ENCODE measurements at regions not wholly inside any gene's neighbourhood (a gene's known extent, or its start where the extent isn't known, plus 50 kb on each side); places are given as distances from the start of the nearest gene placed in this dataset.

- H3K36me3 ChIP-seq: no peaks in the 10 kb centered on the region
- no peaks in the 10 kb centered on the region for H3K27me3 ChIP-seq
- H3K4me3 ChIP-seq: no peak overlapping the region
- intact Hi-C loops (cut with DNase I): no loop called here
- no peak for DNase-seq
- no peak overlapping the region for H3K9ac ChIP-seq (ENCODE audit: low read depth in 2 of 2, low read length in 2 of 2)
- H3K27ac ChIP-seq: no peak overlapping the region
- no peak for TF ChIP-seq CTCF (IDR thresholded peaks at IDR 0.05)
- H3K4me1 ChIP-seq: no peaks in the 10 kb centered on the region
- H3K9me3 ChIP-seq: no peaks in the 10 kb centered on the region
Measured at GRCh38 chr1:217364220-217364619, 266.7 kb downstream of the GPATCH2 start.

GRCh38 chr1:217363319-217363718 is 267.6 kb downstream of the GPATCH2 start:
- no peak overlapping the region for H3K9ac ChIP-seq (ENCODE audit: low read depth in 2 of 2, low read length in 2 of 2)
- H3K36me3 ChIP-seq: no peaks in the 10 kb centered on the region
- H3K27me3 ChIP-seq: no peaks in the 10 kb centered on the region
- no peaks in the 10 kb centered on the region for H3K9me3 ChIP-seq
- no peak overlapping the region for H3K27ac ChIP-seq
- intact Hi-C loops (cut with DNase I): no loop called here
- H3K4me1 ChIP-seq: no peaks in the 10 kb centered on the region
- no peak for DNase-seq
- no peak for TF ChIP-seq CTCF (IDR thresholded peaks at IDR 0.05)
- no peak overlapping the region for H3K4me3 ChIP-seq

GRCh38 chr1:217360510-217360909 is 270.4 kb downstream of the GPATCH2 start:
- intact Hi-C loops (cut with DNase I): no loop called here
- TF ChIP-seq CTCF (IDR thresholded peaks at IDR 0.05): no peak
- Histone ChIP-seq H3K27ac (no peak overlapping the region), H3K4me1 (no peaks in the 10 kb centered on the region), H3K27me3 (no peaks in the 10 kb centered on the region), H3K9me3 (no peaks in the 10 kb centered on the region), H3K9ac (ENCODE audit: low read depth in 2 of 2, low read length in 2 of 2) (no peak overlapping the region), H3K4me3 (no peak overlapping the region), H3K36me3 (no peaks in the 10 kb centered on the region)
- no peak for DNase-seq

- intact Hi-C loops (cut with DNase I): no loop called here
- no peak for TF ChIP-seq CTCF (IDR thresholded peaks at IDR 0.05)
- no peak overlapping the region for H3K9ac ChIP-seq (ENCODE audit: low read depth in 2 of 2, low read length in 2 of 2)
- H3K27me3 ChIP-seq: no peaks in the 10 kb centered on the region
- H3K36me3 ChIP-seq: no peaks in the 10 kb centered on the region
- no peak overlapping the region for H3K27ac ChIP-seq
- H3K4me3 ChIP-seq: no peak overlapping the region
- H3K9me3 ChIP-seq: no peaks in the 10 kb centered on the region
- no peaks in the 10 kb centered on the region for H3K4me1 ChIP-seq
- DNase-seq: no peak
Measured at GRCh38 chr1:217354895-217355294, 276.0 kb downstream of the GPATCH2 start.

- H3K36me3 ChIP-seq: no peaks in the 10 kb centered on the region
- intact Hi-C loops (cut with DNase I): no loop called here
- no peak overlapping the region for H3K9ac ChIP-seq (ENCODE audit: low read depth in 2 of 2, low read length in 2 of 2)
- H3K4me1 ChIP-seq: no peaks in the 10 kb centered on the region
- no peak overlapping the region for H3K4me3 ChIP-seq
- TF ChIP-seq CTCF (IDR thresholded peaks at IDR 0.05): no peak
- H3K27me3 ChIP-seq: no peaks in the 10 kb centered on the region
- no peak for DNase-seq
- H3K9me3 ChIP-seq: no peaks in the 10 kb centered on the region
- H3K27ac ChIP-seq: no peak overlapping the region
Measured at GRCh38 chr1:217348960-217349664, 281.8 kb downstream of the GPATCH2 start.
